ENCODE measurements at regions not wholly inside any gene's neighbourhood (a gene's known extent, or its start where the extent isn't known, plus 50 kb on each side); places are given as distances from the start of the nearest gene placed in this dataset.

DNA sequence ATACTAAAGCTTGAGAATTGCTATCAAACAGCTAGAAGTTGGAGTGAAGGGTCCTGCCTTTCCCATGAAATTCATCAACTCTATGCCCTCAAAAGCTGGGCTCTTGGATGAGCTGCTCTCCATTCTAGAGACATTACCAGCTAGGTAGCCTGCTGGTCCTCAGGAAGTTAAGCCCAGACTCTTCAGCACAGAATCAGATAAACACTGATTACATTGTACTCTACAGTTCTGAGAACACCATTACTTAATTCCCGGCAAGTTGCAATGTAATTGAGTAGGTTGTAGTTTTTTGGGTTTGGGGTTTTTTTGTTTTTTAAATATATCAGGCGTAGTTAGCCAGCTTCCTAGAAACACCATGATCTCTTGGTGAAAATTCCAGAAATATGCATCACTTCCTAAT, 84.1 kb upstream of the PIK3CG start:
- no peak overlapping the region for H2AFZ ChIP-seq (ENCODE audit: low read depth, low read length)
- no peak overlapping the region for H3K4me3 ChIP-seq (ENCODE audit: insufficient read depth, low read depth, low read length)
- no peak for FAIRE-seq
- no peaks in the 10 kb centered on the region for H3K9me3 ChIP-seq (ENCODE audit: insufficient read depth, low read depth, low read length)
- Mint-ChIP-seq H3K27me3 (ENCODE audit: low read depth, unreplicated experiment) (no peaks in the 10 kb centered on the region), H3K9me3 (ENCODE audit: unreplicated experiment) (peaks cover 2% of the 10 kb centered on the region), H3K27ac (ENCODE audit: unreplicated experiment) (no peak overlapping the region), H3K36me3 (ENCODE audit: low read depth, unreplicated experiment) (no peaks in the 10 kb centered on the region), H3K4me3 (ENCODE audit: unreplicated experiment) (no peak overlapping the region), H3K4me1 (ENCODE audit: low read depth, unreplicated experiment) (peaks cover 22% of the 10 kb centered on the region)
- H3K36me3 ChIP-seq (ENCODE audit: insufficient read depth, low read length), result no peaks in the 10 kb centered on the region
- no peak overlapping the region for H3K9ac ChIP-seq (ENCODE audit: low read length)
- no peaks in the 10 kb centered on the region for H3K79me2 ChIP-seq (ENCODE audit: insufficient read depth, low read length)
- H3K4me1 ChIP-seq (ENCODE audit: insufficient read depth, low read length), result peaks cover 4% of the 10 kb centered on the region
- TF ChIP-seq, protein P1, sequence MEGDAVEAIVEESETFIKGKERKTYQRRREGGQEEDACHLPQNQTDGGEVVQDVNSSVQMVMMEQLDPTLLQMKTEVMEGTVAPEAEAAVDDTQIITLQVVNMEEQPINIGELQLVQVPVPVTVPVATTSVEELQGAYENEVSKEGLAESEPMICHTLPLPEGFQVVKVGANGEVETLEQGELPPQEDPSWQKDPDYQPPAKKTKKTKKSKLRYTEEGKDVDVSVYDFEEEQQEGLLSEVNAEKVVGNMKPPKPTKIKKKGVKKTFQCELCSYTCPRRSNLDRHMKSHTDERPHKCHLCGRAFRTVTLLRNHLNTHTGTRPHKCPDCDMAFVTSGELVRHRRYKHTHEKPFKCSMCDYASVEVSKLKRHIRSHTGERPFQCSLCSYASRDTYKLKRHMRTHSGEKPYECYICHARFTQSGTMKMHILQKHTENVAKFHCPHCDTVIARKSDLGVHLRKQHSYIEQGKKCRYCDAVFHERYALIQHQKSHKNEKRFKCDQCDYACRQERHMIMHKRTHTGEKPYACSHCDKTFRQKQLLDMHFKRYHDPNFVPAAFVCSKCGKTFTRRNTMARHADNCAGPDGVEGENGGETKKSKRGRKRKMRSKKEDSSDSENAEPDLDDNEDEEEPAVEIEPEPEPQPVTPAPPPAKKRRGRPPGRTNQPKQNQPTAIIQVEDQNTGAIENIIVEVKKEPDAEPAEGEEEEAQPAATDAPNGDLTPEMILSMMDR (IDR thresholded peaks at IDR 0.05; ENCODE audit: insufficient read depth, low read depth, low read length), result no peak
- TF ChIP-seq EZH2 (IDR thresholded peaks at IDR 0.05; ENCODE audit: insufficient read depth, low read length), result no peak
- DNase-seq (ENCODE audit: low read depth), result no peak
- H3K27ac ChIP-seq (ENCODE audit: low read depth, low read length), result no peak overlapping the region
- no peaks in the 10 kb centered on the region for H4K20me1 ChIP-seq (ENCODE audit: insufficient read depth, low read length)
- H3K4me2 ChIP-seq (ENCODE audit: low read length), result no peak overlapping the region
- H3K27me3 ChIP-seq (ENCODE audit: insufficient read depth, low read length), result no peaks in the 10 kb centered on the region

DNA sequence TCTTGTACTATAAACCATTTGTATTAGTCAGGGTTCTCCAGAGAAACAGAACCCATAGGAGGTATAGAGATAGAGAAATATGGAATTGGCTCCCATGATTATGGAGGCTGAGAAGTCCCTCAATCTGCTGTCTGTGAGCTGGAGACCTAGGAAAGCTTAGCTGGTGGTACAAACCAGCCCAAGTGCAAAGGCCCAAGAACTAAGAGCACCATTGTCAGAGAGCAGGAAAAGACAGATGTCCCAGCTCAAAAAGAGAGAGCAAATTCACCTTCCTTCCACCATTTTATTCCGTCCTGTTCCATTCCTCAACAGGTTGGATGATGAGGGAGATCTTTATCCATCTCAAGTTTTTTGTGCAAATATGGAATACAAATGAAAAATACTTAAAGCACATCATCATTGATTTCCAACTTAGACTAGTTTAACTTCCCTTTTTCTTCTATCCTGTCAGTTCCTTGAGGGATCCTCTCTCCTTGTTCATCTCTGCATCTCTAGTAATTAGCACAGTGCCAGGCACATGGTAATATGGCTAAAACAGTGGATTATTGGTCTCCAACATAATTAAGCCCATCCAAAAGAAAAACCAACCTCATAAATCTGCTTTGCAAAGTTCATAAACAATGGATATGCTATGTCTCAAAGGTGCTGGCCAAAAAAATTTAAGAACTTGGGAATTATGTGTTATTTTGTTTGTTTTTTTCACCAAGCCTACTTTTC, 83.1 kb upstream of the PIK3CG start:
- Histone ChIP-seq H4K20me1 (ENCODE audit: insufficient read depth, low read length) (no peaks in the 10 kb centered on the region), H3K27ac (ENCODE audit: low read depth, low read length) (no peak overlapping the region), H3K4me3 (ENCODE audit: insufficient read depth, low read depth, low read length) (no peak overlapping the region), H3K27me3 (ENCODE audit: insufficient read depth, low read length) (no peaks in the 10 kb centered on the region), H3K4me2 (ENCODE audit: low read length) (no peak overlapping the region), H3K9me3 (ENCODE audit: insufficient read depth, low read depth, low read length) (no peaks in the 10 kb centered on the region), H2AFZ (ENCODE audit: low read depth, low read length) (no peak overlapping the region), H3K36me3 (ENCODE audit: insufficient read depth, low read length) (no peaks in the 10 kb centered on the region), H3K79me2 (ENCODE audit: insufficient read depth, low read length) (no peaks in the 10 kb centered on the region), H3K4me1 (ENCODE audit: insufficient read depth, low read length) (no peaks in the 10 kb centered on the region), H3K9ac (ENCODE audit: low read length) (no peak overlapping the region)
- FAIRE-seq, result no peak
- Mint-ChIP-seq H3K4me3 (ENCODE audit: unreplicated experiment) (no peak overlapping the region), H3K9me3 (ENCODE audit: unreplicated experiment) (no peaks in the 10 kb centered on the region), H3K36me3 (ENCODE audit: low read depth, unreplicated experiment) (no peaks in the 10 kb centered on the region), H3K27me3 (ENCODE audit: low read depth, unreplicated experiment) (no peaks in the 10 kb centered on the region), H3K4me1 (ENCODE audit: low read depth, unreplicated experiment) (peaks cover 16% of the 10 kb centered on the region), H3K27ac (ENCODE audit: unreplicated experiment) (no peak overlapping the region)
- no peak for DNase-seq (ENCODE audit: low read depth)
- no peak for TF ChIP-seq EZH2 (IDR thresholded peaks at IDR 0.05; ENCODE audit: insufficient read depth, low read length)

DNA sequence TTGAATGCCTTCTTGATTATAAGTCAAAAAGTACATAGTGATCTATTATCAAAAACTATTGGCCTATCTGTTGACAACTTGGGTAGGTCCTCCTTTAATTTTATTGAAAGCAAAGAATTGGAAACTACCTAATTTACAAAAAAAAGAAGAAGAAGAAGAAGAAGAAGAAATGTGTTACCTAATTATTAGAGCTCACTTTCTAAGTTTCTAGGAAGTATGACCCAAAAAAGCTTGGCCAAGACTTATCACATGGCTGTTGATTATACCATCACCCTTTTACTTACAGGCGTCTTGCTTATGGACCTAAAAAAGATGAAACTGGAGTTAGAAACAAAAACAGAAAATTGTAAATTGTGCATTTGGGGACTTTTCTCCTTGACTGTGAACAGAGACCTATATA, 81.8 kb upstream of the PIK3CG start:
- H3K4me3 ChIP-seq (ENCODE audit: insufficient read depth, low read depth, low read length), result no peak overlapping the region
- no peaks in the 10 kb centered on the region for H3K9me3 ChIP-seq (ENCODE audit: insufficient read depth, low read depth, low read length)
- no peak for TF ChIP-seq EZH2 (IDR thresholded peaks at IDR 0.05; ENCODE audit: insufficient read depth, low read length)
- TF ChIP-seq, protein P1 (IDR thresholded peaks at IDR 0.05; ENCODE audit: insufficient read depth, low read depth, low read length), result no peak
- DNase-seq (ENCODE audit: low read depth), result no peak
- FAIRE-seq, result no peak
- peaks cover 12% of the 10 kb centered on the region for H3K4me1 Mint-ChIP-seq (ENCODE audit: low read depth, unreplicated experiment)
- H3K9me3 Mint-ChIP-seq (ENCODE audit: unreplicated experiment), result no peaks in the 10 kb centered on the region
- H3K4me3 Mint-ChIP-seq (ENCODE audit: unreplicated experiment), result no peak overlapping the region
- H3K79me2 ChIP-seq (ENCODE audit: insufficient read depth, low read length), result no peaks in the 10 kb centered on the region
- H3K36me3 ChIP-seq (ENCODE audit: insufficient read depth, low read length), result no peaks in the 10 kb centered on the region
- H3K4me2 ChIP-seq (ENCODE audit: low read length), result no peak overlapping the region
- no peaks in the 10 kb centered on the region for H4K20me1 ChIP-seq (ENCODE audit: insufficient read depth, low read length)
- no peak overlapping the region for H3K27ac ChIP-seq (ENCODE audit: low read depth, low read length)
- H3K27me3 ChIP-seq (ENCODE audit: insufficient read depth, low read length), result no peaks in the 10 kb centered on the region
- no peak overlapping the region for H2AFZ ChIP-seq (ENCODE audit: low read depth, low read length)
- H3K9ac ChIP-seq (ENCODE audit: low read length), result no peak overlapping the region
- no peaks in the 10 kb centered on the region for H3K36me3 Mint-ChIP-seq (ENCODE audit: low read depth, unreplicated experiment)
- H3K4me1 ChIP-seq (ENCODE audit: insufficient read depth, low read length), result no peaks in the 10 kb centered on the region
- H3K27ac Mint-ChIP-seq (ENCODE audit: unreplicated experiment), result no peak overlapping the region
- H3K27me3 Mint-ChIP-seq (ENCODE audit: low read depth, unreplicated experiment), result no peaks in the 10 kb centered on the region
